GM23338 (cell line): ENCODE measurements at regions not wholly inside any gene's neighbourhood (a gene's known extent, or its start where the extent isn't known, plus 50 kb on each side); places are given as distances from the start of the nearest gene placed in this dataset. TPM values are rescaled to one million over a fixed set of nuclear protein-coding genes. Genes with fewer than 3 reads are reported as not detected.

Experiments
- microRNA counts: library from miRNA; unstranded; fragments of <30 nt; microRNA quantifications from one replicate; lab custom pipeline; 2017
- microRNA-seq: library from miRNA; unstranded; fragments of <30 nt; microRNA quantifications from one replicate; pipeline ENCODE4, GENCODE V29; 2017
- small RNA-seq: library from RNA; depleted of rRNA; stranded (forward); fragments of <200 nt; gene quantifications from one replicate; pipeline ENCODE3, GENCODE V24; 2014; ENCODE audit warnings: low replicate concordance

MicroRNA genes in the stretch of these regions (microRNA counts, 767-probe panel; counts per million panel counts)
- microRNA hsa-miR-583 (lab: Ali Mortazavi, UCI) = not detected

Small RNAs in the stretch of these regions (microRNA-seq; reads per million reads assigned to microRNA genes)
- gene MIR583 = not detected

Small RNAs in the stretch of these regions (small RNA-seq; reads per million reads assigned to genes)
- not detected for gene MIR583
- gene RNU6-524P = not detected
